IPS-20b (cell line): ENCODE measurements at regions not wholly inside any gene's neighbourhood (a gene's known extent, or its start where the extent isn't known, plus 50 kb on each side); places are given as distances from the start of the nearest gene placed in this dataset.
"Not testable (repeated sequence)": the region's sequence is repeated elsewhere in the genome, so short reads cannot be mapped to it uniquely, and the experiment has no call there.

Experiments used
- H3K27ac ChIP-seq: one replicate; pipeline ENCODE4 v1.5.1; 2013; ENCODE audit warnings: low read length
- H3K27me3 ChIP-seq: 2 replicates; pipeline ENCODE4 v1.6.1; 2013; ENCODE audit warnings: mild to moderate bottlenecking, low read length, inconsistent platforms; ENCODE audit not compliant: insufficient read depth
- H3K36me3 ChIP-seq: 2 replicates; pipeline ENCODE4 v1.6.1; 2013; ENCODE audit warnings: low read depth, mild to moderate bottlenecking, inconsistent platforms, low read length, moderate library complexity; ENCODE audit not compliant: insufficient read depth
- H3K4me1 ChIP-seq: 2 replicates; pipeline ENCODE4 v1.6.1; 2013; ENCODE audit warnings: mild to moderate bottlenecking, control low read depth, inconsistent platforms, low read length, moderate library complexity; ENCODE audit not compliant: insufficient read depth
- H3K4me3 ChIP-seq: 2 replicates; pipeline ENCODE4 v1.5.1; 2013; ENCODE audit warnings: mild to moderate bottlenecking, low read length, inconsistent platforms
- H3K9ac ChIP-seq: 2 replicates; pipeline ENCODE4 v1.6.1; 2013; ENCODE audit warnings: low read depth, mild to moderate bottlenecking, inconsistent platforms, low read length, moderate library complexity
- H3K9me3 ChIP-seq: 2 replicates; pipeline ENCODE4 v1.6.1; 2013; ENCODE audit warnings: mild to moderate bottlenecking, low read depth, low read length, inconsistent platforms; ENCODE audit not compliant: insufficient read depth

DNA sequence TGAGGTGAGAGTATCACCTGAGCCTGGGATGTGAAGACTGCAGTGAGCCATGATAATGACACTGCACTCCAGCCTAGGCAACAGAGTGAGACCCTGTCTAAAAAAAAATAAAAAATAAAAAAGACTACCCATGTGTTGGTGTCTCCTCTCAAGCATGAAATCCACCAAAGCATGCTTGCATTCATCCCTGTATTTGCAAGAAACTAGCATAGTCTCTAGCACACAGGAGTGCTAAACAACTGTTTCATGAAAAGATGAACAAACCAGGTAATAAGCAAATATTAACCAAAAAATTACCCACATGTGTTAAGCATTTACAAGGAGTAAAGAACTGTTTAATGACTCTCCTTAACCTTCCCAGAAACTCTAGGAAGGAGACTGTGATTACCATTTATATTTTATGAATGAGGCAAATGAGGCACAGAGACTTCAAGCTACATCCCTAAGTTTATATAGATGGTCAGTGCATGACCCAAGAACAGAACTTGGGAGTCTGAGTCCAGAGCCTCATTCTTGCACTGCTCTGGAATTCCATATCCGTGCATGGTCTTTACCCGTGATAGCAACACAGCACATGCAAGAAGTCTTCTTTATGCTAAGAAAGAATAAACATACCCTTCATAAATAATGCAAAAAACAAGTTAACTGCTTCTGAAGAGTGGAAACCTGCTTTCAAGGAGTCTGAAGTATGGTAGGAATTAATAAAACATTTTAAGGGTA, 186.1 kb upstream of the STS start:
- H3K9ac ChIP-seq, result no peak overlapping the region
- no peaks in the 10 kb centered on the region for H3K36me3 ChIP-seq
- no peak overlapping the region for H3K27ac ChIP-seq
- H3K27me3 ChIP-seq, result no peaks in the 10 kb centered on the region
- no peaks in the 10 kb centered on the region; the same call in 1 of the 2 replicates for H3K4me1 ChIP-seq
- no peaks in the 10 kb centered on the region for H3K9me3 ChIP-seq
- no peak overlapping the region for H3K4me3 ChIP-seq

DNA sequence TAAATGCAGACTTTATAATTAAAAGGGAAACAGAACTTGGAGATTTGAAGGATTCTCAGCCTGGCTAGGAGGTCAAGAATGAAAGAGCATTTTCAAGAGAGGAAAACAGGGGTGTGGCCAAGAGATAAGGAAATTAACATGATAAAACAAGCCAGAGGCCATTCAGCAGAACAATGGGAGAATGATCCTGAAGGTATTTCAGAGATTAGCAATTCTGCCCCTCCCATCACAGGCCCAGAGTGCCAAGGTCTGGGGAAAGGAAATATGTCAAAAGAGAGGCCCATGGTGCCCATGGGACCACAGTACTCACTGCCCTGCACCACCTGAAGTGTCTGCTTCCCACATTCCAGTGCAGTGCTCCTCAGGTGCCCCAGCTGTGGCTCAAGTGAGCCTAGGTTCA, 188.5 kb upstream of the STS start:
- Histone ChIP-seq H3K9me3 (no peaks in the 10 kb centered on the region), H3K4me3 (peak overlapping the region; percentile 23; the same call in 1 of the 2 replicates), H3K27me3 (no peaks in the 10 kb centered on the region), H3K9ac (no peak overlapping the region), H3K27ac (no peak overlapping the region), H3K4me1 (no peaks in the 10 kb centered on the region; the same call in 1 of the 2 replicates), H3K36me3 (no peaks in the 10 kb centered on the region)

DNA sequence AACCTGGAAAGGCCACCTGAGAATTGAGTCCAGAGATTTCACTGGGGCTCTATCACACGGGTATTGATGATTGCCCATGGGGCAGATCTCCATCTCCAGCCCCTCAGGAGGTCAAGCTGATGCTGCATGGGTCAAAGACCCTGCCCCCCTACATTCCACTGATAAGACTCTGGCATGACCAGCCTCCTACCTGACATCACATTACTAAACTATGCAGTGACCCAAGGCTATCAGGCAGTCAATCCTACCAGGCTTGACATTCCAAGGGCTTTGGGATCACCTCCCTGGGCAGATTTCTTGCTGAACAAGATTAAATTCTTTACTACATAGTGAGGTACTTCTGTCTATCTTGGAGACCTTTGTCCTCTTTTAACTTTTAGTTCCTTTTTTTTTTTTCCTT, 192.7 kb upstream of the STS start:
- H3K9ac ChIP-seq, result no peak overlapping the region
- no peaks in the 10 kb centered on the region for H3K36me3 ChIP-seq
- no peaks in the 10 kb centered on the region for H3K27me3 ChIP-seq

DNA sequence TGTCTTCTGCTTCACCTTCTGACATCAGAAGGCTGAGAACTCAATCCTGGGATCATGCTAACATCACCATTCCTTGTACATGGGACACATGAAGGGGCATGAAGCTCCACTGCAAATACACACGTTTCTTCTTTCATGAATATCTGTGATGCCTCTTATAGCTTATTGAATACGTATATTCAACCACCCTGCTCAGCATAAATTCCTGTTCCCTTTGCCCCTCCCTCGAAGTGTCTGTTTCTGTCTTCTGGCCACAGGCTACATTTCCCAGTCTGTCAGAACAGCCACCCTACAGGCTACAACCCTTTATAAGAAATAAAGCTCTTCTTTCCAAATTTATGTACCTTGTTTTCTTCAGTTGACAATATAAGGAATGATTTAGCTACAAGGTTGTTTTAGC, 201.3 kb upstream of the STS start:
- no peak overlapping the region for H3K4me3 ChIP-seq
- H3K9me3 ChIP-seq, result no peaks in the 10 kb centered on the region; the same call in 1 of the 2 replicates
- H3K4me1 ChIP-seq, result no peaks in the 10 kb centered on the region
- no peak overlapping the region for H3K9ac ChIP-seq
- H3K27me3 ChIP-seq, result no peaks in the 10 kb centered on the region
- no peak overlapping the region for H3K27ac ChIP-seq
- H3K36me3 ChIP-seq, result no peaks in the 10 kb centered on the region

More for the DNA sequence above, 192.7 kb upstream of the STS start:
- H3K4me1 ChIP-seq, result no peaks in the 10 kb centered on the region
- H3K27ac ChIP-seq, result no peak overlapping the region
- no peaks in the 10 kb centered on the region for H3K9me3 ChIP-seq
- H3K4me3 ChIP-seq, result no peak overlapping the region

DNA sequence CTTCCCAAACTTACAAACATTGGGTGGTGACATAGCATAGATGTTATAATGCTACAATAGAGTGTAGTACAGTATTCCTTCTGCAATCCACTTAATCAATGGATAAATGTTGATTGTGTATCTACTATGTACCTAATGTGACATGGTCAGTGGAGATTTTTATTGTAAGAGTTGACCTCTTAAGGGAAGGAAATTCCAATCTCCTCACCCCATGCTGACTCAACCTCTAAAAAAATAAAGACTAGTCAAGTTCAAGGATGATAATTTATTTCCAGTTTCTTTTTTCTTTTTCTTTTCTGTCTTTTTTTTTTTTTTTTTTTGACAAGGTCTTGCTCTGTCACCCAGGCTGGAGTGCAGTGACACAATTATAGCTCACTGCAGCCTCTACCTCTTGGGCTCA, 206.5 kb upstream of the STS start:
- no peak overlapping the region for H3K4me3 ChIP-seq

DNA sequence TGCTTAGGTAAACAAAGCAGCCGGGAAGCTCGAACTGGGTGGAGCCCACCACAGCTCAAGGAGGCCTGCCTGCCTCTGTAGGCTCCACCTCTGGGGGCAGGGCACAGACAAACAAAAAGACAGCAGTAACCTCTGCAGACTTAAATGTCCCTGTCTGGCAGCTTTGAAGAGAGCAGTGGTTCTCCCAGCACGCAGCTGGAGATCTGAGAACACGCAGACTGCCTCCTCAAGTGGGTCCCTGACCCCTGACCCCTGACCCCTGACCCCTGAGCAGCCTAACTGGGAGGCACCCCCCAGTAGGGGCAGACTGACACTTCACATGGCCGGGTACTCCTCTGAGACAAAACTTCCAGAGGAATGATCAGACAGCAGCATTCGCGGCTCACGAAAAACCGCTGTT, 214.6 kb upstream of the STS start:
- H3K4me1 ChIP-seq, H3K4me3 ChIP-seq, H3K27me3 ChIP-seq, H3K9me3 ChIP-seq, H3K27ac ChIP-seq, H3K9ac ChIP-seq, H3K36me3 ChIP-seq: not testable (repeated sequence)

More for the DNA sequence above, 206.5 kb upstream of the STS start:
- Histone ChIP-seq H3K36me3 (no peaks in the 10 kb centered on the region), H3K4me1 (no peaks in the 10 kb centered on the region), H3K9ac (no peak overlapping the region), H3K27me3 (no peaks in the 10 kb centered on the region), H3K9me3 (no peaks in the 10 kb centered on the region), H3K27ac (no peak overlapping the region)

DNA sequence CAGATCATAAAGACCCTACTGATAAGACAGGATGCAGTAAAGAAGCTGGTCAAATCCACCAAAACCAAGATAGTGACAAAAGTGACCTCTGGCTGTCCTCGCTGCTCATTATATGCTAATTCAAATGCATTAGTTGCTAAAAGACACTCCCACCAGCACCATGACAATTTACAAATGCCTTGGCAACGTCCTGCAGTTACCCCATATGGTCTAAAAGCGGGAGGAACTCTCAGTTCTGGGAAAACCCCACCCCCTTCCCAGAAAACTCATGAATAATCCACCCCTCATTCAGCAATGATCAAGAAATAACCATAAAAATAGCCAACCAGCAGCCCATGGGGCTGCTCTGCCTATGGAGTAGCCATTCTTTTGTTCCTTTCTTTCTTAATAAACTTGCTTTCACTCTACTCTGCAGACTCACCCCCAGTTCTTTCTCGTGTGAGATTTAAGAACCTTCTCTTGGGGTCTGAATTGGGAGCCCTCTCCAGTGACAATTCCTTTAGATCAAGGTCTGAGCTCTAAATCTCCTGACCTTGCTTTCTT, 217.1 kb upstream of the STS start:
- Histone ChIP-seq H3K36me3 (no peaks in the 10 kb centered on the region), H3K9me3 (no peaks in the 10 kb centered on the region), H3K27me3 (no peaks in the 10 kb centered on the region), H3K4me3 (no peak overlapping the region; the same call in 1 of the 2 replicates), H3K27ac (no peak overlapping the region), H3K9ac (no peak overlapping the region; the same call in 1 of the 2 replicates), H3K4me1 (peaks cover 6% of the 10 kb centered on the region; the same call in 1 of the 2 replicates)

DNA sequence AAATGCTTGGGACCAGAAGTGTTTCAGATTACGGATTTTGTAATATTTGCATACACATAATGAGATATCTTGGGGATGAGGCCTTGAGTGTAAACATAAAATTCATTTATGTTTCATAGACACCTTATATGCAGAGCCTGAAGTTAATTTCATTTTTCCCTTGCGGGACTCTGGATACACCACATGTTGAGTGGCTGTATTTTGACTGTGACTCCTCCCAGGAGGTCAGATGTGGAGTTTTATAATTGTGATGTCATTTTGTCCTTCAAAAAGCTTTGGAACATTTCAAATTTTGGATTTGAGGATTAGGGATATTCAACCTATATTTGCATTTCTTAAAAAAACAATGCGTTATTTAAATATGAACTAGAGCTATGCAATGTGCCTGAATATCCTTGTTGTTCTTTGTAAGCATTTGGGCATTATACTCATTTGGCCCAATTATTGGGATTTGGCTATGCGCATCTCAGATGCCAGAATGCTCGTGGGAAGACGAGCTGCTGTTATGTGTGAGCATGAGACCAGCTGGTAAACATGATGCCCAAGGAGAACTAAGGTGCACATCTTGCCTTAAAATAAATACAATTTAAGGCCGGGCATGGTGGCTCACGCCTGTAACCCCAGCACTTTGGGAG, 223.0 kb upstream of the STS start:
- Histone ChIP-seq H3K9me3 (no peaks in the 10 kb centered on the region), H3K4me1 (no peaks in the 10 kb centered on the region), H3K27ac (no peak overlapping the region), H3K36me3 (no peaks in the 10 kb centered on the region), H3K4me3 (no peak overlapping the region), H3K27me3 (no peaks in the 10 kb centered on the region), H3K9ac (no peak overlapping the region)

DNA sequence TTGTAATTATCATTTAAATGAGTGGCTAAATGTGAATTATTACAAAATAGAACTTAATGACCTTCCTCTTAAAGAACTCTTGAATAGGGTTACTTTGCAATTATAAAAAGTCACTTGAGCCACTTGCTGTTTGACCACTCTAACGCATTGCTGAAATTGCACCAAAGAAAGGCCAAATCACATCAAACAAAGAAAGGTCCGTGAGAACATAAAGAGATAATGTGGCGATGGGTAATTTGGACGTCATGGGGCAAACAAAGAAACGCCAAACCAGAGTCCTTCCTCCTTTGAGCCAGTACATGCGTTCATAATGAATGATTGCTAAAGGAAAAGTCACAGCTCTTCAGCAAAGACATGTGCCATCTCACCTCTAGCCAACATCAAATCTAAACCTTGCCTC, 229.8 kb upstream of the STS start:
- Histone ChIP-seq H3K9ac (no peak overlapping the region), H3K4me3 (no peak overlapping the region), H3K27me3 (no peaks in the 10 kb centered on the region), H3K36me3 (no peaks in the 10 kb centered on the region), H3K27ac (no peak overlapping the region), H3K4me1 (no peaks in the 10 kb centered on the region), H3K9me3 (no peaks in the 10 kb centered on the region)

DNA sequence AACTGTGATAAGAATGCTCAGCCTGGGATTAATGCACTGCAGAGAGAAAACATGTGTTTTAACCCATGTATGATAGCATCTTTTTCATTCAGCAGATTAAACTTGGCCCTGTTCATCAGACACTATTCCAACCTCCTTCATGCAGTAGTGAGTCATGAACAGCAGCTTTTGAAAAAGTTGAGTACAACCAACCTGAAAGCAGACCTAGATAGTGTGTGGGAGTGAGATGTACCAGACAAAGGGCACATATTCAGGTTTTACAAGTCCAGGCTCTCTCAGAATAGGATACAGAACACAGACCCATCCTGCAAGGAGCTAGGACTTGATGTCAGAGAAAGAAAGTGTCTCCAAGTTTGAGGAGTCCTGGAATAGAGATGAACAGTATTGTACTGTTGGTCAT, 237.3 kb upstream of the STS start:
- no peak overlapping the region for H3K9ac ChIP-seq
- H3K4me3 ChIP-seq, result no peak overlapping the region
- H3K27me3 ChIP-seq, result no peaks in the 10 kb centered on the region
- H3K27ac ChIP-seq, result no peak overlapping the region
- H3K36me3 ChIP-seq, result no peaks in the 10 kb centered on the region
- H3K9me3 ChIP-seq, result no peaks in the 10 kb centered on the region
- no peaks in the 10 kb centered on the region for H3K4me1 ChIP-seq

DNA sequence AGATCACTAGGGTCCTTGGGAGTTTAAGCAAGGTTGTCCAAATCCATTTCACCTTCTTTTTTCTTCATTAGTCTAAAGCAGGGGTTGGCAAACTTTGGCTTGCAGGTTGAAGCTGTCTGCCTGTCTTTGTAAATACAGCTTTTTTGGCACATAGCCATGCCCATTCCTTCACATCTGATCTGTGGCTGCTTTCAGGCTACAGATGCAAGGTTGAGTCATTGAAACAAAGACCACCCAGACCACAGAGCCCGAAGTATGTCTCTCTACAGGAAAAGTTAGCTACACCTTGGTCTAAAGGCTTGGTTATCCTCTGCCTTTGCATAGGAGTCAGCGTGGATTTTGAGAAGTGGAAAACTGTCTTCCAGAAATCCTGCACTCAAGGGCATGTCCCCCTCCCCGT, 238.1 kb upstream of the STS start:
- no peaks in the 10 kb centered on the region for H3K9me3 ChIP-seq
- H3K4me3 ChIP-seq, result no peak overlapping the region
- H3K27ac ChIP-seq, result no peak overlapping the region
- no peaks in the 10 kb centered on the region for H3K4me1 ChIP-seq
- H3K36me3 ChIP-seq, result no peaks in the 10 kb centered on the region
- H3K27me3 ChIP-seq, result no peaks in the 10 kb centered on the region
- no peak overlapping the region for H3K9ac ChIP-seq

DNA sequence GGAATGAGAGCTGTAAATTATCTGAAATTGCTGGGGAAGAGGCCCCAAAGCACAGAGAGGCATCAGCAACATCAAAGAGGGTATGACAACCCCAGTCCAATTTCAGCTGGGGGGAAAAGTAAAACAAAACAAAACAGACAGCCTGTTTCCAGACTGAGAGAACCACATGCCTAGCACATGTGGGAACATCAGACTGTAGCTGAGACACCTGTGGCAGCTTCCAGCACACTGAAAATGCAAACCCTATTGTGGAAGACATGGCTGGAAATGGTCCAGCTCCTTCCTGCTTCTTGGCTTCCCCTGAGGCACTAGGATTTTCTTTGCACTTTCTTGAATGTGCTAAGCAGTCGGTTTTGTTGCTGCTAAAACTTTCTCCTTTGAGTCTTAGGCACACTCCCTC, 240.9 kb upstream of the STS start:
- Histone ChIP-seq H3K9ac (no peak overlapping the region), H3K4me1 (no peaks in the 10 kb centered on the region), H3K4me3 (no peak overlapping the region), H3K9me3 (no peaks in the 10 kb centered on the region), H3K36me3 (no peaks in the 10 kb centered on the region), H3K27me3 (no peaks in the 10 kb centered on the region), H3K27ac (no peak overlapping the region)
